Tibial nerve (tissue), 4 donors: ENCODE measurements at regions not wholly inside any gene's neighbourhood (a gene's known extent, or its start where the extent isn't known, plus 50 kb on each side); places are given as distances from the start of the nearest gene placed in this dataset.

Experiments used
- EP300 ChIP-seq, 2 donors: sonication (generic); formaldehyde crosslinking; IDR thresholded peaks; one replicate each; pipeline ENCODE4 v1.6.1; 2017; ENCODE audit warnings: antibody characterized with exemption in 2 of 2, mild to moderate bottlenecking in 1 of 2
- POLR2A ChIP-seq, 2 donors: fragments of 450-650 bp; IDR thresholded peaks; one replicate each; pipeline ENCODE4 v1.6.1; 2017; ENCODE audit warnings: antibody characterized with exemption in 2 of 2, mild to moderate bottlenecking in 2 of 2, moderate library complexity in 2 of 2
- TF ChIP-seq, protein P1 (sequence below), 5 experiments: fragments of 200-600 bp in 3 of 5; fragments of 450-650 bp in 2 of 5; sonication (generic) in 3 of 5; IDR thresholded peaks; one replicate each; pipeline ENCODE4 v1.5.1; 2016 to 2019; ENCODE audit warnings: antibody characterized with exemption in 5 of 5, mild to moderate bottlenecking in 3 of 5, moderate library complexity in 2 of 5

DNA sequence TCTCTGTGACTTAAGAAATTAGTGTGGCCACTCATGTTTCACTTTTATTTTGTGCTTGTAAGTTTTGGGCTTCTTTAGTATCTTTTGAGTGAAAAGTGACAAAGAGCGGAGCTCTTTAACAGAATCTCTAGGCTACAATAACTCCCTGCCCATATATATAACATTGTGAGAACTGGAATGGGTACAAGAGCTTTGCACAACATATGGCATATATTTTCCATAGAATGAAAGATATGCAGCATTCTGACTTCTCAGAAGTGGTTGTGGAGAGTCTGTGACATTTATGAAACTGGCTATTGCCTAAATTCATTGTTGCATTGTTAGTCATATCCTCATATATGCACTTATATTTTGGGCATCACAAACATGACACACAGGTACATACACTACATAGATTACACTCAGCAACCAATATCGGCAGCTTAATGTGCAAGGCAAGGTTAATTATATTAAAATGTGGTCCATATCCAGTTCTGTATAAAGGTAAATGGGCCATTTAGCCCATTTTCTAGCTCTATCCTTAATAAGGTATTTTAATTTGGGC lies 1148.2 kb downstream of the FAM181B start:
- TF ChIP-seq, protein P1, sequence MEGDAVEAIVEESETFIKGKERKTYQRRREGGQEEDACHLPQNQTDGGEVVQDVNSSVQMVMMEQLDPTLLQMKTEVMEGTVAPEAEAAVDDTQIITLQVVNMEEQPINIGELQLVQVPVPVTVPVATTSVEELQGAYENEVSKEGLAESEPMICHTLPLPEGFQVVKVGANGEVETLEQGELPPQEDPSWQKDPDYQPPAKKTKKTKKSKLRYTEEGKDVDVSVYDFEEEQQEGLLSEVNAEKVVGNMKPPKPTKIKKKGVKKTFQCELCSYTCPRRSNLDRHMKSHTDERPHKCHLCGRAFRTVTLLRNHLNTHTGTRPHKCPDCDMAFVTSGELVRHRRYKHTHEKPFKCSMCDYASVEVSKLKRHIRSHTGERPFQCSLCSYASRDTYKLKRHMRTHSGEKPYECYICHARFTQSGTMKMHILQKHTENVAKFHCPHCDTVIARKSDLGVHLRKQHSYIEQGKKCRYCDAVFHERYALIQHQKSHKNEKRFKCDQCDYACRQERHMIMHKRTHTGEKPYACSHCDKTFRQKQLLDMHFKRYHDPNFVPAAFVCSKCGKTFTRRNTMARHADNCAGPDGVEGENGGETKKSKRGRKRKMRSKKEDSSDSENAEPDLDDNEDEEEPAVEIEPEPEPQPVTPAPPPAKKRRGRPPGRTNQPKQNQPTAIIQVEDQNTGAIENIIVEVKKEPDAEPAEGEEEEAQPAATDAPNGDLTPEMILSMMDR (IDR thresholded peaks at IDR 0.05) = no peak
- TF ChIP-seq EP300 (IDR thresholded peaks at IDR 0.05) (no peak), POLR2A (IDR thresholded peaks at IDR 0.05) (no peak)
